ENCODE measurements at regions not wholly inside any gene's neighbourhood (a gene's known extent, or its start where the extent isn't known, plus 50 kb on each side); places are given as distances from the start of the nearest gene placed in this dataset.

GRCh38 chr2:41180387-41180786, 728.5 kb upstream of the SLC8A1 start:
- TF ChIP-seq SIN3A (IDR thresholded peaks at IDR 0.05; ENCODE audit: borderline replicate concordance, insufficient read depth, low read length) (no peak), POLR2AphosphoS5 (IDR thresholded peaks at IDR 0.05; ENCODE audit: low read depth, low read length) (no peak), TAF1 (IDR thresholded peaks at IDR 0.05; ENCODE audit: borderline replicate concordance, insufficient read depth, low read length) (no peak), REST (IDR thresholded peaks at IDR 0.05; ENCODE audit: insufficient read depth in 1 of 2, low read depth in 2 of 2, low read length in 2 of 2) (no peak), FOXP2 (optimal IDR thresholded peaks at IDR 0.05; ENCODE audit: borderline replicate concordance, extremely low read depth, extremely low read length, insufficient read depth) (no peak)
